ENCODE measurements at regions not wholly inside any gene's neighbourhood (a gene's known extent, or its start where the extent isn't known, plus 50 kb on each side); places are given as distances from the start of the nearest gene placed in this dataset.

DNA sequence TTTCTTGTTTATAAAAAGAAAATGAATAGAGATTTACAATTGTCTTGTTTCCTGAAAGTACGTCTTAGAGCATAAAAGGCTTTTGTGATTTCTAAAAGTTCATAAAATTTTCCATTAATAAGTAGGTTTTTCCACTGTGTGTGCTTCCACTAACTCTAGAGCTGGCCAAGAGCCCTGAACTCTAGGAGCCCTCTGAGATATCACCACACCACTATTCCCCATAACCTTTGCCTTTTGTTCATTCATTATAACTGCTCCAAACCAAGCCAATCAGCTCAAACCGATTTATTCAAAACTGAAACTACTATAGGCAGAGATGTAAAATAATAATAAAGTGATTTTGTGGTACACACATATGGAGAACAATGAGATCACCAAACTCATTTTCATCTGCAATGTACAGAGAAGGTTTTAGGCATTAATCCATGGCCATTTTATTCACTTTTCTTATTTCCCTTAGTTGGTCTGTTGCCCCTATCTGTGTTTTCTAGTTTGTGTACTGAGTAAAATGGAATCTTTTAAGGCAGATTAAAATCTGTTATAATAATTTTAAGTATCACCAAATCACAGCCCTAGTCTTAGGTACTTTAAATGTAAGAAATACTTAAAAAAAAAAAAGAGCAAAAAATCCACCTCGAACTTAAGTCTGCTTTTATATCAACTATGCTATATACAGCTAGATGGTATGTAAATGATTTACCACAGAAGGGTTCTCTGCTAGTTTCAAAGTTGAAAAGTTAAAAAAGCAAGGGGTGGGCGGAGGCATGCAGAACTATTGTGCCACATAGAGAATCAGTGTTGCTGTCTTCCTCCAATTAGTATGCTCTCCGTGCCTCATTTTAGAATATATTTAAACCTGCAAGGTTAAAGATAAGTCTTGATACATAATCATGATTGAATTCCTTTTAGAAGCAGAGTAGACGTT, 311.3 kb downstream of the KLF12 start:
- Histone ChIP-seq H3K27me3 (ENCODE audit: control insufficient read depth, insufficient read depth, low read length) (no peaks in the 10 kb centered on the region), H3K36me3 (ENCODE audit: control insufficient read depth, insufficient read depth, low read length) (no peaks in the 10 kb centered on the region), H3K4me3 (ENCODE audit: low read depth, low read length) (no peak overlapping the region)
- CTCF ChIA-PET: interaction anchor here (1.4 kb wide), 1 partner anchor 11 kb away, joined by 4 read pairs; no protein-coding TSS in a partner anchor
- POLR2A ChIA-PET: no interaction called here
- TF ChIP-seq CTCF (IDR thresholded peaks at IDR 0.05; ENCODE audit: insufficient read depth, low read depth, low read length): no peak
- no peak for DNase-seq (ENCODE audit: low read depth)

DNA sequence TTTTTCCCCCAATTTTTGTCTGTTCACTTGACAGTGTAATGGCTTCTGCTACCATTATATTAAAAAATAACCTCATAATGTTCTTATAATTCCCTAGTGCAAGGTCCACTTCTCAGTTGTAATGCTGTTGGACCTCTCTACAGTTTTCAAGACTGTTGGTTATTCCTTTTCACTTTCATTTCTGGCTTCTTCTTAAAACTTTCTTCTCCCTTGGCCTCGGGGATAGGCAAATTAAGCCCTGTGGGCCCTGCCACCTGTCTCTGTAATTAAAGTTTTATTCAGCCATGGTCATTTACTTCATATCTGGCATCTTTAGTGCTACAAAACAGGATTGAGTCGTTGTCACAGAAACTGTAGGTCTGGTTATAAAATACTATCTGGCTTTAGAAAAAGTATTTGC, 313.5 kb downstream of the KLF12 start:
- POLR2A ChIA-PET: no interaction called here
- CTCF ChIA-PET: interaction anchor here (1.5 kb wide), 1 partner anchor 1438 kb away, joined by 3 read pairs; no protein-coding TSS in a partner anchor
- no peaks in the 10 kb centered on the region for H3K36me3 ChIP-seq (ENCODE audit: control insufficient read depth, insufficient read depth, low read length)
- no peak for TF ChIP-seq CTCF (IDR thresholded peaks at IDR 0.05; ENCODE audit: insufficient read depth, low read depth, low read length)
- DNase-seq (ENCODE audit: low read depth): no peak
- no peaks in the 10 kb centered on the region for H3K27me3 ChIP-seq (ENCODE audit: control insufficient read depth, insufficient read depth, low read length)
- H3K4me3 ChIP-seq (ENCODE audit: low read depth, low read length): no peak overlapping the region

GRCh38 chr13:73820285-73820684, 313.9 kb downstream of the KLF12 start:
- TF ChIP-seq CTCF (IDR thresholded peaks at IDR 0.05; ENCODE audit: insufficient read depth, low read depth, low read length): no peak
- Histone ChIP-seq H3K27me3 (ENCODE audit: control insufficient read depth, insufficient read depth, low read length) (no peaks in the 10 kb centered on the region), H3K4me3 (ENCODE audit: low read depth, low read length) (no peak overlapping the region), H3K36me3 (ENCODE audit: control insufficient read depth, insufficient read depth, low read length) (no peaks in the 10 kb centered on the region)
- ChIA-PET POLR2A (no interaction called here), CTCF (interaction anchor here (1.5 kb wide), 1 partner anchor 1439 kb away, joined by 3 read pairs; no protein-coding TSS in a partner anchor)
- no peak for DNase-seq (ENCODE audit: low read depth)

- no peak for DNase-seq (ENCODE audit: low read depth)
- no peak overlapping the region for H3K4me3 ChIP-seq (ENCODE audit: low read depth, low read length)
- CTCF ChIA-PET: interaction anchor here (1.5 kb wide), 1 partner anchor 1439 kb away, joined by 3 read pairs; no protein-coding TSS in a partner anchor
Measured at GRCh38 chr13:73819711-73820110, 314.5 kb downstream of the KLF12 start.

More at GRCh38 chr13:73819711-73820110, 314.5 kb downstream of the KLF12 start:
- H3K27me3 ChIP-seq (ENCODE audit: control insufficient read depth, insufficient read depth, low read length): no peaks in the 10 kb centered on the region
- TF ChIP-seq CTCF (IDR thresholded peaks at IDR 0.05; ENCODE audit: insufficient read depth, low read depth, low read length): no peak
- POLR2A ChIA-PET: no interaction called here
- H3K36me3 ChIP-seq (ENCODE audit: control insufficient read depth, insufficient read depth, low read length): no peaks in the 10 kb centered on the region
